A673 (cell line): ENCODE measurements at regions not wholly inside any gene's neighbourhood (a gene's known extent, or its start where the extent isn't known, plus 50 kb on each side); places are given as distances from the start of the nearest gene placed in this dataset.

ENCODE experiments used
- BruUV-seq: library from RNA; stranded (reverse); fragments of 400-500 nt; replicated peaks from 2 replicates; lab custom pipeline; 2021; lab: Mats Ljungman, UMichigan
- CTCF ChIA-PET: fragments of 300-600 bp; sonication (Branson Sonifier 250); formaldehyde crosslinking; loops from one replicate; lab custom pipeline; 2022; ENCODE audit warnings: antibody characterized with exemption; lab: Charles Lee
- POLR2A ChIA-PET: fragments of 300-600 bp; sonication (Branson Sonifier 250); formaldehyde crosslinking; loops from one replicate; lab custom pipeline; 2022; ENCODE audit warnings: antibody characterized with exemption; ENCODE audit not compliant: low non-redundant PET; lab: Charles Lee
- DNase-seq: peaks from one replicate; pipeline ENCODE4 v3.0.0-alpha.2; 2015; ENCODE audit warnings: low spot score
- H3K27ac ChIP-seq: fragments of 200-600 bp; sonication (generic); 2 replicates; pipeline ENCODE4 v1.5.1; 2016; ENCODE audit warnings: mixed run types, low read depth, mild to moderate bottlenecking, mixed read lengths, antibody characterized with exemption, low read length; ENCODE audit not compliant: poor library complexity, severe bottlenecking
- H3K27me3 ChIP-seq: fragments of 200-600 bp; sonication (generic); replicated peaks from 2 replicates; pipeline ENCODE4 v1.6.1; 2017; ENCODE audit warnings: mixed run types, low read depth, mild to moderate bottlenecking, mixed read lengths, antibody characterized with exemption, low read length; ENCODE audit not compliant: insufficient read depth, poor library complexity
- H3K36me3 ChIP-seq: fragments of 200-600 bp; sonication (generic); 2 replicates; pipeline ENCODE4 v1.6.1; 2016; ENCODE audit warnings: mixed run types, mild to moderate bottlenecking, mixed read lengths, antibody characterized with exemption, low read length; ENCODE audit not compliant: insufficient read depth, poor library complexity, severe bottlenecking
- H3K4me1 ChIP-seq: fragments of 200-600 bp; sonication (generic); 2 replicates; pipeline ENCODE4 v1.6.1; 2017; ENCODE audit warnings: mixed run types, mild to moderate bottlenecking, mixed read lengths, antibody characterized with exemption, low read length; ENCODE audit not compliant: insufficient read depth, poor library complexity, severe bottlenecking
- H3K4me3 ChIP-seq: fragments of 200-600 bp; sonication (generic); 2 replicates; pipeline ENCODE4 v1.5.1; 2016; ENCODE audit warnings: low read depth, mixed run types, mild to moderate bottlenecking, mixed read lengths, low read length; ENCODE audit not compliant: poor library complexity, severe bottlenecking
- H3K9me3 ChIP-seq: fragments of 200-600 bp; sonication (generic); 2 replicates; pipeline ENCODE4 v1.6.1; 2016; ENCODE audit warnings: mixed run types, low read depth, mild to moderate bottlenecking, mixed read lengths, antibody characterized with exemption, low read length; ENCODE audit not compliant: poor library complexity, severe bottlenecking
- CTCF ChIP-seq: fragments of 300-800, 200-600 bp; sonication (generic); conservative IDR thresholded peaks from 2 replicates; pipeline ENCODE4 v1.5.1; 2017; ENCODE audit warnings: low read depth, mild to moderate bottlenecking, antibody characterized with exemption, low read length, moderate library complexity, mixed read lengths
- EZH2 ChIP-seq: fragments of 200-600 bp; sonication (generic); IDR thresholded peaks from 2 replicates; pipeline ENCODE4 v1.6.1; 2017; ENCODE audit warnings: borderline replicate concordance, low read depth, mild to moderate bottlenecking, mixed read lengths, antibody characterized with exemption, low read length; ENCODE audit not compliant: poor library complexity, severe bottlenecking
- intact Hi-C: fragments of 100-400 bp; cut with micrococcal nuclease; formaldehyde crosslinking; loops from one replicate; pipeline ENCODE4 v1.10.0; 2022; ENCODE audit not compliant: unreplicated experiment

- ChIA-PET POLR2A (no interaction called here), CTCF (no interaction called here)
- no peak overlapping the region for H3K4me3 ChIP-seq
- no peak for DNase-seq
- intact Hi-C loops = no loop called here
- no peak overlapping the region for H3K27ac ChIP-seq
- H3K9me3 ChIP-seq = no peaks in the 10 kb centered on the region
- no TSS peak for BruUV-seq
- no peaks in the 10 kb centered on the region for H3K4me1 ChIP-seq
- H3K36me3 ChIP-seq = no peaks in the 10 kb centered on the region
- H3K27me3 ChIP-seq = no peaks in the 10 kb centered on the region
- no peak for TF ChIP-seq CTCF
- TF ChIP-seq EZH2 = no peak
Measured at GRCh38 chr4:167339781-167340180, 105.5 kb upstream of the SPOCK3 start.

- TF ChIP-seq CTCF = no peak
- no peak for TF ChIP-seq EZH2
- intact Hi-C loops = no loop called here
- H3K4me3 ChIP-seq = no peak overlapping the region
- BruUV-seq = no TSS peak
- H3K27ac ChIP-seq = no peak overlapping the region
- ChIA-PET CTCF (no interaction called here), POLR2A (no interaction called here)
- no peaks in the 10 kb centered on the region for H3K36me3 ChIP-seq
- H3K27me3 ChIP-seq = peaks cover under 1% of the 10 kb centered on the region
- H3K4me1 ChIP-seq = no peaks in the 10 kb centered on the region
- no peaks in the 10 kb centered on the region for H3K9me3 ChIP-seq
- DNase-seq = no peak
Measured at GRCh38 chr4:167359711-167360110, 125.4 kb upstream of the SPOCK3 start.

- H3K4me3 ChIP-seq = no peak overlapping the region
- no TSS peak for BruUV-seq
- intact Hi-C loops = no loop called here
- H3K27me3 ChIP-seq = no peaks in the 10 kb centered on the region
- ChIA-PET CTCF (no interaction called here), POLR2A (no interaction called here)
- TF ChIP-seq EZH2 (no peak), CTCF (no peak)
- no peaks in the 10 kb centered on the region for H3K4me1 ChIP-seq
- H3K27ac ChIP-seq = no peak overlapping the region
- no peaks in the 10 kb centered on the region for H3K9me3 ChIP-seq
- no peaks in the 10 kb centered on the region for H3K36me3 ChIP-seq
- no peak for DNase-seq
Measured at GRCh38 chr4:167379076-167379835, 145.0 kb upstream of the SPOCK3 start.
